GM21367 (cell line): ENCODE measurements at regions not wholly inside any gene's neighbourhood (a gene's known extent, or its start where the extent isn't known, plus 50 kb on each side); places are given as distances from the start of the nearest gene placed in this dataset.
A peak's percentile ranks its signal among the peaks of the same experiment; 100 is the strongest.

Experiments used
- ATAC-seq: cut with Tn5 transposase; IDR thresholded peaks from one replicate; pipeline ENCODE4 v1.9.1; 2021; ENCODE audit not compliant: unreplicated experiment

GRCh38 chr21:31566611-31567010 lies 92.9 kb upstream of the SOD1 start:
- no peak for ATAC-seq

DNA sequence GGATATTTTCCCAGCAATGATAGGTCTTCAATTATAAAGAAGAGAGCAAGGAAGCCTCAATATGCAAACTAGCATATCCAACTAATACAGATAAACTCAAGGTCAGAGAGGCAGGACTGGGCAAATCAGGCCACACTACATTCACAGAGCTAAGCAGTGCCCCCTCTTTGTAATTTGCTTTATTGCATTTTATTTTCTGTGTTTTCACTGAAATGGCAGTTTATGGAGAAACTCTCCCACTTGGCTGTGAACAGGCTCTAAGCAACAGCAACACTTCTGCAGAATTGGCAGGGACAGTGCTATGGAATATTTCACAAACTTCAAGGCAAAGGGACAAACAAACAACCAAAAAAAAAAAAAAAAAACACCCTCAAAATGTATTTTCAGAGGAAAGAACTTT lies 93.4 kb upstream of the SOD1 start:
- ATAC-seq = no peak

DNA sequence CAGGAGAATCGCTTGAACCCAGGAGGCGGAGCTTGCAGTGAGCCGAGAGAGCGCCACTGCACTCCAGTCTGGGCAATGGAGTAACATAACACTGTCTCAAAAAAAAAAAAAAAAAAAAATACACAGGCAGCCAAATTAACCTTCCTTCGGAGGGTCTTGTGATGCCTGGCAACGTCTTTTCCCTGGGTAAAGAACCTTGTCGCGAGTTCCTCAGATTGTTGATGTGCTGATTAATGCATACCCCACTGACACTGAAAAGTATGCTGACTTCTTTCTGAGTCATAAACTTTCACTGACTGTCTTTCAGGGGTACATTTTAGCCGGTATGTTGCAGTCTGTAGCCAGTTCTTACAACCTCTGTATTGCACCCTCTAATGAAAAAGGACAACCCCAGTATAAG lies 95.1 kb upstream of the SOD1 start:
- no peak for ATAC-seq

DNA sequence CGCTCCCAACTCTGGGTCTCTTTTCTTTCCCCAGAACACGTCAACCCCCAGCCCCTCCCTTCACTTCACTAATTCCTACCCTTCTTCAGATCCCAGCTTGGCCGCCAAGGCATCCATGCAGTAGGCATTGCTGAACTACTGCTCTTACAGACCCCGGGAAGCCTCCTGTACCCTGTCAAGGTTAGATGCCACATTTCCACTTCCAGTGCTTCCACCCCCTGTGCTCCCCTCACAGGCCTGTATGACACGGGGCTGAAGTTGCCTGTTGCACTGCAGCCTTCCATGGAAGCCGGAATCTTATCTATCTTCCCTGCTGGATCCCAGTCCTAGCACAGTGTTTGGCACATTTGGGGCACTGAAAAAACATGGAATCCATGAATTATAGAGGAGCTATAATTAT lies 99.0 kb upstream of the SOD1 start:
- no peak for ATAC-seq

DNA sequence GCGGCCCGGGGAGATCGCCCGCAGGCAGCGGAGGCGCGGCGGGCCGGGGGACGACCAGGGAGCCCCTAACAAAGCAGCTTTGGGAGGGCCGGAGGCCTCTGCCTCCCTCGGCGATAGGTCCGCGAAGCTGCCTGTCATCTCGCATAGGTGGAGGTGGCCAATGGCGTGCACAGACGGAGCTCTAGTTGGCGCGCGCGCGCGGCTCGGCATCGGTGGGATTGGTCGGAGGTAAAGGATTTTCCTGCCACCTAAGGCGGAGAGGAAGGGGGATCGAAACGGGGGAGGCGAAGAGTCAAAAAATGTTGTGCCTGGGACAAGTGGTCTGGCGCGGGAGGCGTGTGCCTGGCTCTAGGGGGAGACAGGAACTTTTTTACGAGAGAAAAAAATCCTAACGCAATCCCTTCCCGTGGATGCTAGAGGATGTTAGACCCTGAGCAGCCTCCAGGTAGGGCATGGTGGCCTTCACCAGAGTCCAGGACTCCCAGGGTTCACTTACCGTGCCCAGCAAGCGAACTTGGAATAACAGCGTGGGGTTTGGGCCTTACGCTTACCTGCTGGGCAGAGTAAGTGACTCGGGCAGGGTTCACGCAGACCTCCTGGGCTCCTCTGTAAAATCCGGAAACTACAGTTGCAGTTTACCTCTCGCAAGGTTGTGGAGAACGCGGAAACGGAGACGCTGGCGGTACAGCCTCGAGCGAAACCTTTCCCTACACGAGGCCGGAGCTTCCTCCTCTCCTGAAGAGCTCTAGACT lies 99.9 kb upstream of the SOD1 start:
- ATAC-seq = peak; percentile 74

GRCh38 chr21:31558962-31559367 lies 100.5 kb upstream of the SOD1 start:
- ATAC-seq = peak; percentile 87

DNA sequence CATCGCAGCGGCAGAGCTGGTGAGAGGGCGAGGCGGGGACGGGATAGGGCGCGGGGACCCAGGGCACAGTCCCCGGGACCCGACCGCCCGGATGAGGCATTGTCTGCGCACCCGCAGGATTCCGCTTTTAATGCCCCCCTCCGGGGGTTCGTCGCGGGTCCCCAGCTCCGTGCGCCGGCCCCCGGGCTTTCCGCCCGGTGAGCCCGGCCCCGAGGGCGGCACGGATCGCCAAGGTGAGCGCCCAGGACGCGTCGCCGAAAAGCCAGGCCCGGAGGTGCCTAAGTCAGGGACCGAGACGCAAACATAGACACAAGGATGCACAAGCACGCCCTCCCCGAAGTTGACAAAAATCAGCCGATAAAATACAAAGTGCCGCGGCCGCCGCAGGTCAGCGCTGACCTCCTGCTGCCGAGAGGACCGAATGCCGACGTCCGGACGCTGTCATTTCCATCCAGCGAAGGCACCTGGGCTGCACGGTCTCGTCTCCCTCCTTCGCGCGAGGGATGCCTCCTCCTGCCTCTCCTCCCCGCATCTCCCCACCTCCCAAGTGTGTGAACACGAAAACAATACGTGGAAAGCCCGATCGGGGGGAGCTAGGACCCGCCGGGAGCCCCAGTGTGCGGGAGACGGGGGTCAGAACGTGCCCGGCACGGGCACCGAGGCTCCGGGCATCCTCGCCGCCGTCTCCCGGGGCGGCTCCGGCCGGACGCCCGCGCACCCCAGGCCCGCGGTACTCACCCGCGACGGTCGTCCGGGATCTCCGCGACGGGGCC lies 101.1 kb upstream of the SOD1 start:
- ATAC-seq = peak; percentile 3

GRCh38 chr21:31557421-31558188 lies 101.9 kb upstream of the SOD1 start:
- ATAC-seq = no peak

DNA sequence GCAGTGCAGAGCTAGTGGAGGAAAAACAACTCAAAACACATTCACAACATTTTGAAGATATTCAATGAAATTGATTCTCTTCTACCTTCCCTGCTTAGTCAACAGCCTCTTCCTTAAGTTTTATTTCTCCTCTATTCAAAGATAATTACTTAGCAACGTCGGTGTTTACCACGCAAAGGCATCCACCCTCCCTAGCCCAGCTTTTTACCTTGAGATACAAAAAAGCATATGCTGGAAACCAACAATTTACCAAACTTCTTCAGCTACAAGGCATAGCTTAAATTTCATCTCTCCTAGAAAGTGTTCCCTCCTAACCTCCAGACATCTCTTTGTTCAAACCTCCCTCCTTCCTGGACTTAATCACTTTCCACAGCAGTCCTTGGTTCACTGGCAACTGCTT lies 102.8 kb upstream of the SOD1 start:
- ATAC-seq = no peak

DNA sequence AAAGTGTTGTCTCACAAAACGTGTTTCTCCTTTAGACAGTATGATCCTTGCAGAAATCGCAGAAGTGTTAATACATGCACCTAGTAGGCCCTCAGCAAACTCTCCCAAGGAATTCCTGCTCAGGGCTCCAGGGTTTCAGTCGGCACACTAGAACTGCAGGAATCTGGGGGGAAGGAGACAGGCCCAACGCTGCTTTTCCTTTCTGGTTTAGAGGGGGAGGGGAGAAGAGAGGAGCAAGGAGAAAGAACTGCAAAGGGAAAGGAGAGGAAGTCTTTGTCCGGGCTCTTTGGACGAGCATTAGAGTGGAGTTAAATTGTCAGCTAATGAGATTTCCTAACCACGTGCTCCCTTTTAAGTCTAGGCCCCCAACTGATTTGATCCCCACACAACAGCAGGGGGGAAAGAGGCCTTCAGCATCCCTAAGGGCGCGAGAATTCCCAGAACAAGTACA lies 103.7 kb upstream of the SOD1 start:
- ATAC-seq = no peak

GRCh38 chr21:31554511-31555022 lies 104.9 kb upstream of the SOD1 start:
- ATAC-seq = peak; percentile 34

- no peak for ATAC-seq
Measured at GRCh38 chr21:31553926-31554325, 105.6 kb upstream of the SOD1 start.

DNA sequence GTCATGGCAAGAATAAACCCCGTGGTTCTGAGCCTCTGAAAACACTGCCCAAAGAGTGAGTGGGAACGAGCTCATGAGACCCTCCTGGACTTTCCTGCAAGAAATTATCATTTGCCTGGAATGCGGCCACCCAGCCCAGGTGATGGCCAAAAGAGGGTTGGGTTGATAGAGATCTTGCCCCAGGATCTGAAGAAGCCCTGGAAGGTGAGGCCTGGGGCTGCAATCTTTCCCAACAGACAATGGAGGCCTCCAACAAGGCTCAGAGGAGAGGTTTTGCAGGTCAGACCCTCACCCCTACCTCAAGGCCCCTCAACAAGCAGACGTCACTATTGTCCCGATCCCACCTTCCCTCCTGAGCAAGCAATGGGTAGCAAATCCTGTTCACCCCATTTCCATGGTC lies 106.0 kb upstream of the SOD1 start:
- ATAC-seq = no peak

DNA sequence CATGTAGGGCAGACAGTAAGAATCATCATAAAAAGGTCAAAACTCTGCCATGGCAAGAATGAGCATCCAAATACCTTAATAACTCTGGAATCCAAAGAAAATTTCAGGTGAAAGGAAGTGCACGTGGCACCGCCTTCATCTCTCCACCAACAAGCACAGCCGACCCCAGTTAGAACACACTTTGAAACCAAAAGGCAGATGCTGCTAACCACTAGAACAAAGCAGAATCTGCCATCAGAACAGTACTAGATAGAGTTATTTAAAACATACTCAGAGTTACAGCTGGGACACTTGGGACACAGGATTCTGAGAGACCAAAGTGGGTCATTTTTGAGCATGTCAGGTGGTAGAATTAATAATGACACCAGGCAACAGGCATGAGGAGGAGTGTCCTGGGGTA lies 106.7 kb upstream of the SOD1 start:
- no peak for ATAC-seq

DNA sequence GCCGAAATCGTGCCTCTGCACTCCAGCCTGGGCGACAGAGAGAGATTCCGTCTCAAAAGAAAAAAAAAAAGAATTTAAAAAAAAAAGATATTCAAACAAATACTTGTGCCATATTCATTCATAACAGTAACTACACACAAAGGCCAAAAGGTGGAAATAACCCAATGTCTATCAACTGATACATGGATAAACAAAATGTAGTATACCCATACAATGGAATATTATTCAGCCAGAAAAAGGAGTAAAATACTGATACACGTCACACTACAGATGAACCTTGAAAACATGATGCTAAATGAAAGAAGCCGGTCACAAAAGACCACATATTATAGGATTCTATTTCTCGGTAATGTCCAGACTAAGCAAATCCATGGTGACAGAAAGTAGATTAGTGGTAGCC lies 109.4 kb upstream of the SOD1 start:
- ATAC-seq = no peak

GRCh38 chr21:31548688-31549087 lies 110.8 kb upstream of the SOD1 start:
- no peak for ATAC-seq

DNA sequence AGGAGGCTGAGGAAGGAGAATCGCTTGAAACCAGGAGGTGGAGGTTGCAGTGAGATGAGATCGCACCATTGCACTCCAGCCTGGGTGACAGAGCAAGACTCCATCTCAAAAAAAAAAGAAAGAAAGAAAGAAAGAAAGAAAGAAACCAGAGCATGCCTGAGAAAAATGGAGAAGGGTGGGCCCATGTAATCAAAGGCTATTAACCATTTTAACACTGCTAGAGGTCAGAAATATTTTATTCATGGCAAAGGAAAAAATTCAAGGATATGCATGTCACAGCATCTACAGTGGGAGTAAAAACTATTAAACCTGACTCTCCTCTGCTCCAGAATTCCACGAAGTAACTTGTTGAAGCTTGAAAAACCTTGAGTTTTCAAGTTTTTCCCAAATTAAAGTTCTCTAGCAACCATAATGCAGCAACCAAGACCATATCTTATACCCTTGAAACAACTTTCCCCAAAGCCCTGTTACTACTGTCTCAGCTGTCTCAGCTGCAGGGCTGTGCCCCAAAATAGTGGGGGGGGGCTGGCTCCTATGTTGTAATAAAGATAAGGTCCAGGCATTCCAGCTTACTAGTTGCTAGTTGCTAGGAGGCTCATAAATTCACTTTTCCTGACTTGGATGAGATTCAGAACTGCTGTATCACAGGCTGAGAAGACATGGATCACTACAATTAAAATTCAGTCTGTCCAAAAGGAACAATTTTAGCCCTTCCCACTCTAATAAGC lies 112.9 kb upstream of the SOD1 start:
- ATAC-seq = no peak

GRCh38 chr21:31545036-31545435 lies 114.5 kb upstream of the SOD1 start:
- ATAC-seq = no peak

DNA sequence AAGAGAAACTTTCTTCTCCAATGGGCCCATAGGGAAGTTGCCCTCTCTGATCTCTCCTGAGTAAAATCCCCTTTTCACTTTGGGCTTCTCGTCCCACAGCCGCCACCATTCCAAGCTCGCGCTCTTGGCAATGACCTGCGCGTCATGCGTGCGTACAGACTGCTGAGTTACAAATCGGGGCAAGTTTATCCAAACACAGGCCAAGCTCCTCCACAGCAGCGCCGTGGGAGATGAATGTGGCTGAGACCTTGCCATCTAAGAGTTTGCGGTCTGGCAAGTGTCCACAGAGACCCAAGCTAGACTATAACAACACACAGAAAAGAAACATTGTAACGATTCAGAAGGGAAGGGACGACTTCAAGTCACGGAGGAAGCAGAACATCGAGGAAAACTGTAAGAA lies 116.3 kb upstream of the SOD1 start:
- ATAC-seq = no peak

- ATAC-seq = no peak
Measured at GRCh38 chr21:31538816-31539215, 120.7 kb upstream of the SOD1 start.
